CD4-positive, alpha-beta T cell treated with Interleukin-10 for 1 hour (primary cell): ENCODE measurements at regions not wholly inside any gene's neighbourhood (a gene's known extent, or its start where the extent isn't known, plus 50 kb on each side); places are given as distances from the start of the nearest gene placed in this dataset.

Source experiments
- DNase-seq: peaks from one replicate; pipeline ENCODE4 v3.0.0-alpha.2; 2020

- DNase-seq, result no peak
Observed at GRCh38 chr6:144739873-144740272, 454.7 kb downstream of the UTRN start.

- no peak for DNase-seq
Observed at GRCh38 chr6:144741659-144742058, 456.5 kb downstream of the UTRN start.

- no peak for DNase-seq
Observed at GRCh38 chr6:144742779-144743178, 457.6 kb downstream of the UTRN start.

GRCh38 chr6:144744720-144745119, 459.6 kb downstream of the UTRN start:
- DNase-seq, result no peak

DNA sequence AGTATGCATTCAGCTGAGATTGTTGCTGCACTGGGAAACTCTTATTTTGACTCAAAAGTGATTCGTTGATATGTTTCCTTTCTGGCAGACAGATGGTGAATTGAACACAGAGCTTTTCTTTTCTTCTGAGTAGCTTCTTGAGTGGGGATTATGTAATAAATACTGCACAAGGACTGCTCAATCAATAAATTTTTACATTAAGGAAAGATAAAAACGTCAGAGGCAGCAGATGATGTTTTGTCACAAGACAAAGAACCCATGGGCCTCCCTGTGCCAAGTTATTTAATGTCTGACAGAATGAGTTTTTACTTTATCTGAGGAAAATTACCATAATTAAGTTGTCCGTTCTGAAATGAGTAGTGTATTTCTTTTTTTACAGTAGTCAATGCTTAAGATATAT, 460.3 kb downstream of the UTRN start:
- DNase-seq, result no peak

DNA sequence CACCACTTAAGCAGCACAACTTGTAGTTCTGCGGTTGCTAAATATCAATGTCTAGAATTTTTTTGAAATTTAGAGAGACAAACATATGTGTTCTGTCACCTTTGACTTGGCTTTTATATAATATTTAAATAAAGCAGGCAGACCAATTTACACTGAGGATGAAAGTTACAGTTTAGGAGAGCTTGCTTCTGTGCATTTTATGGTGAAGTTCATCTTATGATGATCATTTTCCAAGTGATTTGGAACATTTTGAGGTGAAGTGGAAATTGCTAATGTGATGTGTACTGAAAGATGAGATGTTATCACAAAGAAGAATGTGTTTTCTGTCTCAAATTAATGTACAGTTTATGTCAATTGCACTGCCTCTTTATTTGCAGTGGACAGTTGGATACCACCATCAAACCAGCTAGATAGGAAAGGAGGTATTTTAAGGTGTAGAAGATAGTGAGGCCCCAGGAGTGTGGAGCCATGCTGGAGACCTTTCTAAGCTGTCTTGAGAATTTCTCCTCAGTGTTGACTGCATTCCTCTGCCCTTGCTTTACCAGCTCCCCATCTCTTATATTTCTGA, 461.9 kb downstream of the UTRN start:
- no peak for DNase-seq

DNA sequence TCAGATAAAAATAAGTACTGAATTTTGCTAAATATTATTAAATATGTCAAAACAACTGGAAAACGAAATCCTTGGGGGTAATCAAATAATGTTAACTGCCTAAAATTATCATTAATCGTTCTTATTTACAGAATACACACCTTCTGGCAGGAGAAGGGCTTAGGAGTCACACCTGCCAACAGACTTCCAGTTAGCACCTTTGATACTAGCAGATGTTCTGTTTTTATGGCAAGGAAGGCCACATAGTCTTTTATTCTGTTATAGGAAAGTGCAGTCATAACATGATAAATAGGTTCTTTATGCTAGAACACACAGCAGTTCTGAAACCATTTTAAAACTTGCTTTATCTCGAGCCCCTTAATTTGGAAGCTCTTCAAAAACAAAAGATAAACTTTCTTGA, 464.1 kb downstream of the UTRN start:
- DNase-seq, result no peak

DNA sequence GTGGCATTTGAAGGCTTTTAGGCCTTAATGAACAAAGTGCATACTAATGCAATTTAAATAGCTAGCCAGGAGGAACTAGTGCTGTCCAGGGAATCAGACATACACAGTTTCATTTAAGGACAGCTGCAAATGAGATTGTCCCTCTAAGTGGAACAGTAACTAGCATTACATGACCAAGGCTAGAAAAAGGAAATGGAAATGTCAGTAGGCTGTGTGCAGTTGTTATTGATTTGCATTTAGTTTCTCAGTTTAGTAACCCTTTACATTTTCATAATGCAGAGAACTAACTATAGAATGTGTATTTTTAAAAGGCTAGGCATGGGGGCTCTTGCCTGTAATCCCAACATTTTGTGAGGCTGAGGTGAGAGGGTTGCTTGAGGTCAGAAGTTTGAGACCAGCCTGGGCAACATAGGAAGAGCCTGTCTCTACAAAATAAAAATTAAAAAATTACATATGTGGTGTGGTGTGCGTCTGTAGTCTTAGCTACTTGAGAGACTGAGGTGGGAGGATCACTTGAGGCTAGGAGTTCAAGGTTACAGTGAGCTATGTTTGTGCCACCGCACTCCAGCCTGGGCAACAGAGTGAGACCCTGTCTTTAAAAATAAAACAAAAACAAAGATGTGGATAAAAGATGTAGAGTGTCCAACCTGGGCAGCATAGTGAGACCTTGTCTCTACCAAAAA, 468.0 kb downstream of the UTRN start:
- DNase-seq, result no peak

DNA sequence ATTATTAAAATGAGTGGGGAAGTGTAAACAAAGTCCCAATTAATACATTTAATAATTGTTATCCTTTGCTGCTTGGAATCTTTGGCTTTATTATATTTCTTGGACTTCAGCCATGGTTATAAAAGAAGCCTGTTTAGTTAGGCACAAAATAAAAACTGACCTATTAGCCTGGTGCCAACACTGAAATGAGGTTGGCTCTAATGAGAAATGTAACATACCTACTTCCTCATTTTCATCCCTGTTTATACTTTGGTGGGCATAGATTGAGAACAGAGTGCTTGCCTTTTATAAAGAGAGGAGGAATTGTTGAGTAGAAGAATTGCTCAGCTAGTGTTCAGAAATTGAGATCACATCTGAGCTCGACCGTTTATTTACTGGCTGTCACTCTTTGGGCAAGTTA, 471.3 kb downstream of the UTRN start:
- no peak for DNase-seq

GRCh38 chr6:144757299-144757698, 472.2 kb downstream of the UTRN start:
- no peak for DNase-seq

DNA sequence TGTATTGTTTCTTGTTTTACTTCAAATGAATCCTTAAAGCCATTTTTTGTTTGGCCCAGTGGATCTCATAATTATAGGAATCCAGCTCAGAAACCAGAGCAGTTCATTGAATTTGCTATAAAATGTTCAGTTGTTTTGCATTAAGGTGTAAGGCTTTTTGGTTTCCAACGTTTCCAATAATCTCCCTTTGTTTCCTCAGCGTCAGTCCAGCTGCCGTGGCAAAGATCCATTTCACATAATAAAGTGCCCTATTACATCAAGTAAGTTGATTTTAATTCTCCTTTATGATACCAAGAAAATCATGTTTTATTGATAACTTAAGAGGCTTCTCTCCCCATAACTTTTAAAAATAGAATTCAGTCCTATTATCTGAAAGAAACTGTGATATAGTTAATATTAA, 472.6 kb downstream of the UTRN start:
- no peak for DNase-seq

- DNase-seq, result no peak
Observed at GRCh38 chr6:144758602-144759001, 473.5 kb downstream of the UTRN start.

- no peak for DNase-seq
Observed at GRCh38 chr6:144762469-144762868, 477.3 kb downstream of the UTRN start.

DNA sequence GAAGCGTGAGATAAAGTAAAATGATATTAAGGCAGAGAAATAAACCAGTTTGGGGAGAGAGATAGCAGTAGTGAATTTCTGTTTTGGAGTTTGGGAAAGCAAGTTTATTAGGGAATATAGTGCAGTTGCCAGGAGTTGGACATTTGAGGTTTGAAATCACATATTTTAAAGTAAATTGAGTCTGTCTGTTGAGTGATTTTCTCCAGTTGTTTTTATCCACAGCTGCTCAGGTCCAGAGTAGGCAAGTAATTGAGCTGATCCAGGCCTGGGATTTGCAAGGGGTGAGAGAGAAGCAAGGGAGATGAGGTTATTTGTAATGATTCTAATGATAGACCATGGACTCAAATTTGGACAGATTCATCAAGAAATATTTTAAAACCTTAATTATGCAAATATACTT, 481.9 kb downstream of the UTRN start:
- DNase-seq, result no peak

GRCh38 chr6:144768551-144769075, 483.5 kb downstream of the UTRN start:
- no peak for DNase-seq

- DNase-seq, result no peak
Observed at GRCh38 chr6:144769142-144769541, 484.0 kb downstream of the UTRN start.

GRCh38 chr6:144776031-144776819, 491.1 kb downstream of the UTRN start:
- no peak for DNase-seq

- DNase-seq, result no peak
Observed at GRCh38 chr6:144777249-144777648, 492.1 kb downstream of the UTRN start.

DNA sequence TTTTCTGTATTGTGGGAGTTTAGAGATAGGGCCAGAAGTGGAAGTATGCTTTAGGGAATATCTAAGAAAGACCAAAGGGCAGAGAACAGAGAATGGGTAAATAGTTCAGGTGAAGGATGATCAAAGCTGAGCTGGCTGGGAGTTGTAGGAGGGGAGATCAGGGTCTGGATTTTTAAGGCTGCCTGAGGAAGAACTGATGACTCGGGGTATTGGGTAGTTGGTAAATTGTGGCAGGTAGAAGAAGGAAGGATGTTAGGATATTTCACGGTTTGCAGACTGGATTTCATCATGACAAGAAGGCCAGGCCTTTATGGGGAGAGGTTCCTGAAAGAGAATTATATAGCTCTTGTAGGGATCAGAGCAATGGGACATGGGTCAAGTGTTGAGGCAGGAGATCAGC, 492.9 kb downstream of the UTRN start:
- no peak for DNase-seq

DNA sequence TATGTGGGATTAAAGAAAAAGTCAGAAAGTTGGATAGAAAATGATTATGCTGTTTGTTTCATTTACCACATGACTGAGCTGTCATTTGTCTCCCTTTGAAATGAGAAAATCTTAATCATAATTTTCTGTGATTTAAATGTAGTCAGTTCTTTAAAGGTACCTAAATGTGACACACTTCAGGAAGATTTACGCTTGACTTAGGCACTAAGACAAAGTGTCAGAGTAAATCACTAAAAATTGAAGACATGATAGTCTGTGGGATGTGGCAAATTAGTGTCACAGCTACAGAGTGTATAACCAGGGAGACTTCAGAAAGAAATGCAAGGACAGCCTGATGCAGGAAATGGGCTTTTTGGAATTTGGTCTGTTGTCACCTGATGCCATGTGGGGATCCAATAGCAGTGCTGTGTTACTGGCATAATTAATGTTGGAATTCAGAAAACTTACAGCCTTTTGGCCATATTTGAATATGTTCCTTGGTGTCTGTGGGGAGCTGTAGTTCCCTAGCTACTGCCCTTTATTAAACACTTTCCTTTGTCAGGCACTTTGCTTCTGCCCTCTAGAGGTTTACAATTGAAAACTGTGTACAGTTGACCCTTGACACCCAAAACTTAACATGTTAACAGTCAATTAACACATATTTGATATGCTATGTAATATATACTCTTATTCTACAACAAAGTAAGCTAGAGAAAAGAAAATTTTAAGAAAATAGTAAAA, 493.8 kb downstream of the UTRN start:
- DNase-seq, result no peak

- DNase-seq, result no peak
Observed at GRCh38 chr6:144781836-144782235, 496.7 kb downstream of the UTRN start.

DNA sequence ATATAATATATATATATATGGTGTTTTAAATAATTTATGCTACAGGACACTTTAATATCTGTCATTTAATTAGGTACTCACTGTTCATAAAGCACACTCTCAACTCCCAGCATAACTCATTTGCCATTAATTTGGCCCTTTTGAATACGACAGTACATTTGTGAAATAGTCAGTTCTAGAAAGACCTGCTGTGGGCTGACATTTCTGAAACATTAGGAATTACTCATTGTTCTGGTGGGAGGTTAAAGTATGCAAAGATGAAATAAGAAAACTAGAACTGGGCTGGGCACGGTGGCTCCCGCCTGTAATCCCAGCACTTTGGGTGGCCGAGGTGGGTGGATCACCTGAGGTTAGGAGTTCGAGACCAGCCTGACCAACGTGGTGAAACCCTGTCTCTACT, 497.5 kb downstream of the UTRN start:
- DNase-seq, result no peak

GRCh38 chr6:144785056-144785455, 499.9 kb downstream of the UTRN start:
- DNase-seq, result no peak
